Omental fat pad (tissue), 3 donors: ENCODE measurements at regions not wholly inside any gene's neighbourhood (a gene's known extent, or its start where the extent isn't known, plus 50 kb on each side); places are given as distances from the start of the nearest gene placed in this dataset.

Experiments
- ATAC-seq: fragments of 150-250 bp; one replicate; pipeline ENCODE4 v1.9.1; 2016; ENCODE audit warnings: mild to moderate bottlenecking, moderate library complexity; ENCODE audit not compliant: low FRiP score
- DNase-seq: peaks from one replicate; pipeline ENCODE4 v3.0.0-alpha.2; 2019; ENCODE audit warnings: low spot score
- CTCF ChIP-seq, 3 donors: fragments of 450-650 bp; IDR thresholded peaks; one replicate each; pipeline ENCODE4 v1.5.1; 2016 to 2017; ENCODE audit warnings: antibody characterized with exemption in 3 of 3, mild to moderate bottlenecking in 3 of 3, moderate library complexity in 2 of 3

GRCh38 chr12:92089559-92089958 lies 56.1 kb downstream of the BTG1 start:
- ATAC-seq: no peak
- no peak for TF ChIP-seq CTCF (IDR thresholded peaks at IDR 0.05)
- no peak for DNase-seq

- TF ChIP-seq CTCF (IDR thresholded peaks at IDR 0.05): no peak
- no peak for ATAC-seq
- no peak for DNase-seq
Measured at GRCh38 chr12:92088805-92089204, 56.8 kb downstream of the BTG1 start.

DNA sequence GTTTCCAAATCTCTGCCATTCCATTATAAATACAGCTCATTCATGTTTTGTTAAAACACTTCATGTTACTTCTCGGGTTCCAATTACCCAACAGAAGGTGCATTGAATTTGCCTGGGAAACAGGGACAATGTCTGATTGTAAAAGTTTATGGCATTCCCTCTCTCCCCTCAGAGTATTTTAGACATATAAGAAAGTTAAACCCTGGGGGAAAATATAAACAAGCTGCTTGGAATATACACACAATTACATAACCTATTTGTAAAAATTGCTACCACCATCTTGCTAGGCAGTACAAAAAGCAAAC lies 60.0 kb downstream of the BTG1 start:
- TF ChIP-seq CTCF (IDR thresholded peaks at IDR 0.05): no peak
- DNase-seq (no peak), ATAC-seq (no peak)

DNA sequence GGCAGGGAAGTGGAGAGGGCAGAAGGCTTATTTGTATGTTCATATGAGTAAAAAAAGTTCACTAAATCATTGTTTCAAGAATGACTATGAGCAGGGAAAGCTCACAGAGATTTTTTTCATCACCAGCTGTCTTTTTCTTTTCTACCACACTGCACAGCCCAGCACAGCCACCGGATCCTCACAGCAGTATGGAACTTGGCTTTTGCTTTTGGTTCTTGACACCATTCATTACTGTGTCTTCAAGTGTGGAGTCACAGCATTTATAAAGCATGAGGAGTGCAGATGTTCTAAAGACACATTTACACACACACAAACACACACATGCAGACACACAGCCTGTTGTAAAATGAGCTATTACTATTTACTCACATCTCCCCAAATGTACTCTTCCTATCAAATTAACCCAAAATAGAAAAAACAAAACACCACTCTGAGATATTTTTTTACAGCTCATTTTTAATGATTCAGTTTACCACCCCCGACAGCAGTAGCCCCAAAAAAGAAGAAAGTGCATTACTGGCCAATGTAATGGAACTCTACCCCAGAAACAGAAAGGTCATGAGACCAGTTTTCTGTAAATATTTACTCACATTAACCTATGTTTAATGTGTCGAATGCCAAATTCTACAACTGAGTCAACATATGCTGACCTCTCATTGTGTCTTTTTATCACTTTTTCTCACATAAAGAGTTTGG lies 60.5 kb downstream of the BTG1 start:
- no peak for ATAC-seq
- no peak for TF ChIP-seq CTCF (IDR thresholded peaks at IDR 0.05)

GRCh38 chr12:92080911-92081285 lies 64.7 kb downstream of the BTG1 start:
- DNase-seq (no peak), ATAC-seq (no peak)
- TF ChIP-seq CTCF (IDR thresholded peaks at IDR 0.05): no peak

More for the DNA sequence above, 60.5 kb downstream of the BTG1 start:
- DNase-seq: no peak

- ATAC-seq (no peak), DNase-seq (no peak)
- no peak for TF ChIP-seq CTCF (IDR thresholded peaks at IDR 0.05)
Measured at GRCh38 chr12:92079054-92079385, 66.6 kb downstream of the BTG1 start.

DNA sequence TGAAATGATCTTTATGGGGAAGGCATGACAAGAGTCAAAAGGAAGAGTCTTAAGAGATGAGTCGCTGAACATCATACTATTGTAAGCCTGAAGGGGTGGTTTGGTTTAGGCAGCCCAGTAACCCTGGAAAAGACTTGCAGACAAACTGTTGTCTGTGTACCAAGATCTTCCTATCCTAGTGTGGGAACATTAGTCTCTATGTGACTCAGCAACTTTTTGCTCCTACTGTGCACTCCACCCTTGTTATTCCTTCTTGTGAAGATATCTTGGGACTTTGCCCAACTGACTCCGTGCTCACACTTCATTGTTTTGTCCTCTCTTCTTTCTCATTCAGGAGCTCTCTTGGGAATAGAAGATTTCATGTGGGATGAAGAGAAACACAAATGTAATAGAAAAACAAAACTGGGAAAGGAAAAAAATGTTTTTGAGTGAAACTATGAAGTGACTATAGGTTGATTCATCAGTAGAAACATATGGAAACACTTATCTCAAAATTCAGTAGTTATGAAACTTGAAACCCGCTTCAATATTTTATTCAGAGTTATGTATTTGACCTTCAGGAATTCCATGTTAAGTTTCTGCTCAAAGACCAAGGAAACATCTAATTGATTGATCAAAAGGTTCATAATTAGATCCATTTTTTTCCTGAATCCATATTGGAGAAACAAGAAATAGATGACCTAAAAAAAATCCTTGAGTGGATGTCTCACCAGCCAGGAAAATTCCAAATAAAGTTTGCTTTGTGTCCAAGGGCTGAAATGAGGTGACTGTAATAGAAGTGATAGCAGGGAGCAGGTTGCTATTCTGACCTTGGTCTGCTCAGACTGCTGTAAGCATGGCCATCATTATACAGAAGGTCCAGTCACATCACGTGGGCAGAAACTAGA lies 67.2 kb downstream of the BTG1 start:
- DNase-seq: no peak
- ATAC-seq: peak; percentile 55
- no peak for TF ChIP-seq CTCF (IDR thresholded peaks at IDR 0.05)
